ENCODE measurements at regions not wholly inside any gene's neighbourhood (a gene's known extent, or its start where the extent isn't known, plus 50 kb on each side); places are given as distances from the start of the nearest gene placed in this dataset.

- DNase-seq = no peak
These were observed 102.8 kb downstream of the MAF start for GRCh38 chr16:79497606-79498350.

GRCh38 chr16:79493911-79494310 is 106.6 kb downstream of the MAF start:
- DNase-seq = no peak

GRCh38 chr16:79492036-79492435 is 108.5 kb downstream of the MAF start:
- DNase-seq = no peak

GRCh38 chr16:79485020-79485419 is 115.5 kb downstream of the MAF start:
- no peak for DNase-seq

- no peak for DNase-seq
These were observed 116.3 kb downstream of the MAF start for GRCh38 chr16:79484237-79484636.

GRCh38 chr16:79483336-79483735 is 117.2 kb downstream of the MAF start:
- DNase-seq = no peak

- no peak for DNase-seq
These were observed 118.5 kb downstream of the MAF start for GRCh38 chr16:79482011-79482410.

- no peak for DNase-seq
These were observed 119.6 kb downstream of the MAF start for GRCh38 chr16:79480929-79481328.

- no peak for DNase-seq
These were observed 120.5 kb downstream of the MAF start for GRCh38 chr16:79480056-79480455.

GRCh38 chr16:79476580-79476979 is 124.0 kb downstream of the MAF start:
- DNase-seq = no peak

GRCh38 chr16:79475841-79476240 is 124.7 kb downstream of the MAF start:
- no peak for DNase-seq

- no peak for DNase-seq
These were observed 127.1 kb downstream of the MAF start for GRCh38 chr16:79473456-79473855.

GRCh38 chr16:79472426-79472825 is 128.1 kb downstream of the MAF start:
- no peak for DNase-seq

GRCh38 chr16:79469999-79470398 is 130.5 kb downstream of the MAF start:
- no peak for DNase-seq

- no peak for DNase-seq
These were observed 131.9 kb downstream of the MAF start for GRCh38 chr16:79468631-79469030.

- DNase-seq = no peak
These were observed 132.4 kb downstream of the MAF start for GRCh38 chr16:79468121-79468552.

- no peak for DNase-seq
These were observed 134.4 kb downstream of the MAF start for GRCh38 chr16:79466111-79466510.

- no peak for DNase-seq
These were observed 136.7 kb downstream of the MAF start for GRCh38 chr16:79463841-79464240.

- no peak for DNase-seq
These were observed 144.5 kb downstream of the MAF start for GRCh38 chr16:79456036-79456435.

GRCh38 chr16:79452671-79453070 is 147.9 kb downstream of the MAF start:
- no peak for DNase-seq

- no peak for DNase-seq
These were observed 149.2 kb downstream of the MAF start for GRCh38 chr16:79451196-79451816.

GRCh38 chr16:79449900-79450299 is 150.6 kb downstream of the MAF start:
- DNase-seq = no peak

- DNase-seq = no peak
These were observed 151.3 kb downstream of the MAF start for GRCh38 chr16:79449067-79449769.

GRCh38 chr16:79444572-79444971 is 156.0 kb downstream of the MAF start:
- DNase-seq = no peak
